GM18526 (cell line): ENCODE measurements at regions not wholly inside any gene's neighbourhood (a gene's known extent, or its start where the extent isn't known, plus 50 kb on each side); places are given as distances from the start of the nearest gene placed in this dataset.

ENCODE experiments used
- POLR2A ChIP-seq: IDR thresholded peaks from 3 replicates; pipeline ENCODE4 v1.6.1; 2011; ENCODE audit not compliant: insufficient read length; ENCODE audit errors: extremely low read depth

DNA sequence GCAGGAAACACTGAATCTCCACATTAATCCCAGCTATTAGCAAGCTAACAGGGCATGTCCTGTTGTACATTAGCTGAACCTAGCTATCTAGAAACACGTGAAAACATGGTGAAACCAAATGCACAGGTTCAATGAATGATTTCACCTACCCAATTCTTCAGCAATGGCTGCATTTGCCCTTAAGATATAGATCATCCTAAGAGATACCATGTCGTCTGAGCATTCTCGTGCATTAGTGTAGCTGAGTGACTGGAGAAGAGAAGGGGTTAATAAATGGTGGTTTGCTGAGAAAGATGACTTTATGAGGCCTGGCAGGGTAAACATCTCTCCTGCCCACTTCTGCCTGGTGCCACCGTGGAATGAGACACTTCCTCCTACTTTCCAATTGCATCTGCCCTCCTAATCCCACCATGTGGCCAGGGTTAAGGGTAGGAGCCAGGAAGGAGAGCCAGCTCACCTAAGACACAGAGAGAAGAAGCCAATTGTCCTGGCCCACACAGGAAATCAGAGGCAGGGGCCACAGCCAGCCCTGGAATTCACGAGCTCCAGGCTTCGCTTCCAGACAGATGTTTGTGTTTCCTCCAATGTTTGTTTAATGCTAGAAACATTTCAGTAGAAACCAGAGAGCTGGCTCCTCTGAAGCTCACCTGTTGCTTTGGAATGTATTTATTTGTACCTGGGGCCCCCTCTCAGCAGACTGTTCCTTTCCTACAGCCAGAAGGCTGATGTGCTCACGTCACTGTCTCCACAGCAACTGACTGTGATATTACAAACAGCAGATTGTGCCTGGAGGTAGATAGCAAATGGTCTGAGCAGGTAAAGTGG is 126.0 kb upstream of the PARP11 start:
- no peak for TF ChIP-seq POLR2A

DNA sequence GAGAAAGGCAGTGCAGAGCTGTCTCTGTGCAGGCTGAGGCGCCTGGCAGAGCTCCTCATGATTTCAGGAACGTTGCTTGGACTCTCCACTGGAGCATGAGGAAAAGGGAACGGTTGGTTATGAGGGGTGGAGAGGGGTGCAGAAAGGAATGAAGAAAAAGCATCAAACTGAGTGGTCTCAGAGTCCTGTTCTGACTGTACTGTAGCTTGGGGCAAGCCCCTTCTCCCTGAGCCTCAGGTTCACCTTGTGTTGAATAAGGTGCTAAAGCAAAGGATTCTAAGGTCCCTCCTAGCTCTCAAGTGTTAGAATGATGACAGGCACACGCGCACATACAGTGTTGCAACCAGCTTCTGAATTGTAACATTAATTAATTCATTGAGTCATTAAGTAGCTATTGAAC is 125.2 kb upstream of the PARP11 start:
- TF ChIP-seq POLR2A, result no peak

DNA sequence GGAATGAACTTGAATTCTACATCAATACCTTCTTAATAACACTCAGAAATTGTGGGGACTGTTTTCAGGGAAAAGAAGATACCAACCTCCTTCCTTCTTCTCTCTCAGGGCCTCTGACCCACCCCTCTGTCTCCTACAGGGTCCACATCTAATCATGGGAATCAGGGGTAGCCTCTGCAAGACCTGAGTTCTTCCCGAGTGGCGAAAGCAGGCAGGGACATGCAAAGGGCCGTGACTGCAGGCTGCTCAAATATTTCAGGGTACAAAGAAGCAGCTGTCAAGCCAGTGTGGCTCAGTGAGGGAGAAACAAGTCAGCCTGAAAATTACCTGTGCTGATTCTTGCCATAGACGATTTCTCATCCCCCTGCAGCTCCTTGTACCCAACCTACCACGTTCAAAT is 123.1 kb upstream of the PARP11 start:
- no peak for TF ChIP-seq POLR2A

DNA sequence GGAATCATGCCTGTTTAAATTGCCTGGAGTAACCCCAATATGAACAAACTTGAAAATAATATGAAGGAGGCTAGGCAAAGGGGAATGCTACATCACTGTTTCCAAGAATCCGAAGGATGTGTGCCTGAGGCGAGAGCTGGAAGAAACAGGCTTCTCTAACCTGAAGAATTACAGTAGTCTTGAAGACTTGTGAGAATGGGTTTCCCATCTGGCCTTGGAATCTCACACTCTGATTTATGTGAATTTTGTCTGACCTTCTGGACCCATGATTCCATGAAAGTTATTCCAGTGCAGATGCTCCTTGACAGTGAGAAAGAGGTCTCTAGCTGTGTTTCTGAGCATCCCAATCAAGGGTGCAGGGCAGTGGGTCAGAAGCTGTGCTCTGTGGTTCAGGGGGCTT is 122.1 kb upstream of the PARP11 start:
- TF ChIP-seq POLR2A, result no peak

GRCh38 chr12:3994500-3994899 is 121.3 kb upstream of the PARP11 start:
- no peak for TF ChIP-seq POLR2A

- TF ChIP-seq POLR2A, result no peak
Observed at GRCh38 chr12:3992945-3993344, 119.7 kb upstream of the PARP11 start.

DNA sequence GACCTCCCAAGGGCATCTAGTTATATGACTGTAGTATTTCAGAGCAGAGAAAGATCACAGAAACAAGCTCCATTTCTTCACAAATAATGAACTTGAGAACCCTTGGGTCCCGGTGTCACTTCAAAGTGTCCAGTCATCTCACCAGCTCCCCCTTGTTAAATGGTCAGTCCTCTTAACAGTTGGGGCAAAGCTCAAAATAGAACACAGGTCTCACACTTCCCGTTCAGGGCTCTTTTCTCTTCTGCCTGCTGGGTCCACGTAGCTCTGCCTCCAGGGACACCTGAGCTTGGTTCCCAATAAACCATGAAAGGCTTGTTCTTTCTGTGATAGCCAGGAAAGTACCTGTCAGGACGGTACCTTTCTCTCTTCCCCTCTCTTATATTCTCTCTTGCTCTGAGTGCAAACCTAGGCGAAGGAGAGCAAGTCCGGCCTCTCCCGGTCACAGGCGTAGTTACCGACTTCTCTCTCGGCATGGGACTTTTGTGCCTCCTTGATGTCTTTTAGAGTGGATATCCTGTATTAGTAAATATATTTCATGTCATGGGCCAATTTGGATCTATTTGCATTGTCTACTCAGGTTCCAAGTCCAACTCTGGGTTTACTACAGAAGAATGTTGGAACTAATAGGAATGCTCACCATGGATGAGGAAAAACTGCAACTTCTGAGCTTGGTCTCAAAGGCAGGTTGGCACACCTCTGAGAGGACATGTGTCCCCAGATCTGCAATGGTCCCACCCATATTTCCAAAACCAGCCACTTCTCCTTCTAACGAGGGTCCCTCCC is 118.8 kb upstream of the PARP11 start:
- TF ChIP-seq POLR2A, result no peak

- TF ChIP-seq POLR2A, result no peak
Observed at GRCh38 chr12:3990501-3991280, 117.5 kb upstream of the PARP11 start.

DNA sequence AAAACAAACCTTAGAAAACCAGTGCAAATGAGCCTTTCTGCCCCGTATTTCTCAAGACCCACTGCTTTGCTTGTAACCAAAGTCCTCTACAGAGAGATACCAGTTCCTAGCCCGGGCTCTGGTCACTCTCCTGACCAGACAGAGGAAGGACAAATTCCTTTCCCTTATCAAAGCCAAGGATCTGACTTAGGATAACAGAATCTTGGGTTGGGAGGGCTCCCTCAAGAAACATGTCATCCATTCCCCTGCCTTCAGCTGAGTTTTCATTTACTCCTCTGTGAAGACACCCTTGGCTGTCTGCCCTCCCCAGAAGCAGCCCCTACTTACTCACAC is 116.0 kb upstream of the PARP11 start:
- TF ChIP-seq POLR2A, result no peak

DNA sequence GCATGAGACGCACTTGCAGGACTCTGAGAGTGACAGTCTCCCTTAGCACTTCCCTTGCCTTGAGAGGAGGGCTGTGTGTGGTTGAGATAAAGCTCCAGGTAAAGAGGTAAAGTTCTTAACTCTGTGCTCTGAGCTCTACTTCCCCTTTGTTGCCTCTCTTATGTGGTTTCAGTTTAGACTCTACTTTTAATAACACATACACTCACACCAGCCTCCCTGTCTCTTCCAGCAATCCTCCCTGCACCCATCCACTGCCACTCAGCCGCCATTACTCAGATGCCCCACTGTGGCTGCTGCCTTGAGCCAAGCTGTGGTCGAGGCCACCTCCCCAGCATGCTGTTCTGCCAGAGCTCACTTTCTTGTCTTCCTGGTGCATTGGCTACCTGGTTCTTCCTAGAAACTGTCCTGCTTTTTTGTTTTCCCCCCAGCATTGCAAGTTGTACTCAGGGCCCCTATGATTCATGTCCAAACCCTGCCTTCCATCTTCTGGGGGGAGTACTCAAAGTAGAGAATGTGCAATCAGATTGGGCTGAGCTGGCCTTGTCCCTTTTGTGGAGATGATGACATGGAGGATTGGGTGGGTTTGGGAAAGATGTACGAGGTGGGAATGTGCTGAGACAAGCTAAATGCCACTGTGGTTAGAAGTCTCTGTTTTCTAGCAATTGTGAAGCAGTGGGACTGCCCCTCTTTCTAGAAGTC is 115.5 kb upstream of the PARP11 start:
- no peak for TF ChIP-seq POLR2A

DNA sequence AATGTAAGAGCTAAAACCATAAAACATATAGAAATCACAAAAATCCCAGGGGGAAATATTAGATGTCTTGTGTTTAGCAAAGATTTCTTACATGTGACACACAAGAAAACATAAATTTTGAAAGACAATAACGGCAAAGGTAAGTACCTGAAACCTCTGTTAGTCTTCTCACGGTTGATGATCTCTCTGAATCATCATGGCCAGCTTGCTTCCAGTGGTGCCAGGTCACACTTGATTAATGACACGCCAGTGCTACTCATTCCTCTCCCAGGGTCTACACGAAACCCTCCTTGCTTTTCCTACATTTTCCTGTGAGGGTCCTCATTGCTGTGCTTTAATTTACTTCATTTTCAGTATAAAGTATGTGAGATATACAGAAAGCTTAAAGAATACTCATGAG is 114.4 kb upstream of the PARP11 start:
- no peak for TF ChIP-seq POLR2A

DNA sequence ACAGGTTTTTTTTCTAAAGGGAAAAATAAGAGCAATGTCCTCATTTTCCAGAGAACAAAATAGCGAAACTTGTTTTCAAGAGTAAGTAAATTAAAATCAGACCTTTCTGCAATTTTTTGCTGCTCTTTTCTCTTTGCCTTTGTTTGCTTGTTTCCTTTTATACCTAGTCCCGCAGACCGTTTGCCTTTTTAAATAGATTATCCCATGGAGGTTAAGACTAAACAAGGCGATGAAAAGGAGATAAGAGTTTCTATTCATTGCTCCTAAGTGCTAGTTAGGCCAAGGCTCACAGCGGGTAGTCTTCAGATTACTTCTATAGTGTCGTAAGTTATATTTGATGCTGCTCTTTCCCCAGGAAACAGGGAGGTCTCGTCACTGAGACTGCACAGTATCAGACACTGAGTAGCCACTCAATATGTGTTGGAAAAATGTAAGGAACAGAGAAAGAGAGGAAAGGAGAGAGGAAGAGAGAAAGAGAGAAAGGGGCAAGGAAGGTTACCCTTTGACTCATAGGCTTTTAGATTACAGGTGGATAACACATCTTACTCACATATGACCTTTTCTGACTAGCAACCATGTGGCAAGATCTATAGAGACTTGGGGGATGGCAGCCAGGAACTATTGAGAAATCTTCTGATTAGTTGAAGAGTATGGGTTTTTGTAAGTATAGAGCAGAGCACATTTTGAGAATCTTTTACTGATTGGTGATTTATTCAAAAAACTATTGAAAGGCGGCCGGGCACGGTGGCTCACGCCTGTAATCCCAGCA is 107.5 kb upstream of the PARP11 start:
- TF ChIP-seq POLR2A, result no peak

- TF ChIP-seq POLR2A, result no peak
Observed at GRCh38 chr12:3977621-3978020, 104.4 kb upstream of the PARP11 start.

DNA sequence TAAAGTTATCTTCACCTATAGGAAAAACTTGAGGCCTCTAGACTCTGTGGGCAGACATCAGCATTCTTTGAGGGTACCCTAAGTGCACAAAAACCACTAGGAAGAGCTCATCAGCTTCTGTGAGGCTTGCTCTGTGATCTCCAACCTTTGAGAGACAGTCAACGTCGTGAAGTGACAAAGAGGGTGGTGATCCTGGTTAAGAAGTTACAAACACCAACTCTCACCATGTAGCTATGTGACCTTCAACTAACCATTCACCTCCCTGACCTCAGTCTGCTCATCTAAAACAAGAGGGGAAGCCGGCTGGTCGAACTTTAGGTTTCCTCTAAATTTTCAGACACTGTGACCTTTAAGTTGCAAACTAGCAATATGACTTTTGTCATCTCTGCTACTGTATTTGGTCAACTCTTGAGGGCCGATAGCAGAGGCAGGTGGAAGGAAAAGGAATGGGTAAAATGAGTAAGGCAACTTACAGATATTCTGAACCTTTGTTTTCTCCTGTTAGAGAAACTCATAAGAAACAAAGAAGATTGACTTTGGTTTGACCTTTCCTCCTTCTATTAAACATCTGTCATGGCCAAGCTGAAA is 103.2 kb upstream of the PARP11 start:
- no peak for TF ChIP-seq POLR2A
